ENCODE measurements at regions not wholly inside any gene's neighbourhood (a gene's known extent, or its start where the extent isn't known, plus 50 kb on each side); places are given as distances from the start of the nearest gene placed in this dataset.
"Not testable (repeated sequence)": the region's sequence is repeated elsewhere in the genome, so short reads cannot be mapped to it uniquely, and the experiment has no call there.

DNA sequence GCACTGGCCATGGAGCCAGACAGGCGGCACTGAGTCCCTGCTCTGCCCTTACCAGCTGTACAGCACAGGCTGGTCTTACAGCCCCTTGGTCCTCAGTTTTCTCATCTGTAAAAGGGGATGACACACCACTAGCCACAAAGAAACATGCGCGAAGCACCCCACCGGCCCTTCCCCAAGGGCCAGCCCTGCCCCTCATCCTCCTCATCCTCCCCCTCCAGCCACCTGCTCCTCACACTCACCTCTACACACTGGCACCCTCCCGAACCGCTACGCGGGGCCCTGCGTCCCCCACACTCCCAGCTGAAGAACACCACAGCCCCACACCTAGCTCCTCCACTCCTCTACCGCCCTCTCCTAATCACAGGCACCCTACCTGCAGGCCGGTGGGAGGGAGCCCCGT lies 138.4 kb downstream of the TNFRSF13B start:
- TF ChIP-seq POLR2AphosphoS5, POLR2A, EP300 (IDR thresholded peaks at IDR 0.05): not testable (repeated sequence)
- TF ChIP-seq, protein P1, sequence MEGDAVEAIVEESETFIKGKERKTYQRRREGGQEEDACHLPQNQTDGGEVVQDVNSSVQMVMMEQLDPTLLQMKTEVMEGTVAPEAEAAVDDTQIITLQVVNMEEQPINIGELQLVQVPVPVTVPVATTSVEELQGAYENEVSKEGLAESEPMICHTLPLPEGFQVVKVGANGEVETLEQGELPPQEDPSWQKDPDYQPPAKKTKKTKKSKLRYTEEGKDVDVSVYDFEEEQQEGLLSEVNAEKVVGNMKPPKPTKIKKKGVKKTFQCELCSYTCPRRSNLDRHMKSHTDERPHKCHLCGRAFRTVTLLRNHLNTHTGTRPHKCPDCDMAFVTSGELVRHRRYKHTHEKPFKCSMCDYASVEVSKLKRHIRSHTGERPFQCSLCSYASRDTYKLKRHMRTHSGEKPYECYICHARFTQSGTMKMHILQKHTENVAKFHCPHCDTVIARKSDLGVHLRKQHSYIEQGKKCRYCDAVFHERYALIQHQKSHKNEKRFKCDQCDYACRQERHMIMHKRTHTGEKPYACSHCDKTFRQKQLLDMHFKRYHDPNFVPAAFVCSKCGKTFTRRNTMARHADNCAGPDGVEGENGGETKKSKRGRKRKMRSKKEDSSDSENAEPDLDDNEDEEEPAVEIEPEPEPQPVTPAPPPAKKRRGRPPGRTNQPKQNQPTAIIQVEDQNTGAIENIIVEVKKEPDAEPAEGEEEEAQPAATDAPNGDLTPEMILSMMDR (IDR thresholded peaks at IDR 0.05), result not testable (repeated sequence)

Measured in upper lobe of left lung (tissue), 4 donors.